ENCODE measurements at regions not wholly inside any gene's neighbourhood (a gene's known extent, or its start where the extent isn't known, plus 50 kb on each side); places are given as distances from the start of the nearest gene placed in this dataset.

DNA sequence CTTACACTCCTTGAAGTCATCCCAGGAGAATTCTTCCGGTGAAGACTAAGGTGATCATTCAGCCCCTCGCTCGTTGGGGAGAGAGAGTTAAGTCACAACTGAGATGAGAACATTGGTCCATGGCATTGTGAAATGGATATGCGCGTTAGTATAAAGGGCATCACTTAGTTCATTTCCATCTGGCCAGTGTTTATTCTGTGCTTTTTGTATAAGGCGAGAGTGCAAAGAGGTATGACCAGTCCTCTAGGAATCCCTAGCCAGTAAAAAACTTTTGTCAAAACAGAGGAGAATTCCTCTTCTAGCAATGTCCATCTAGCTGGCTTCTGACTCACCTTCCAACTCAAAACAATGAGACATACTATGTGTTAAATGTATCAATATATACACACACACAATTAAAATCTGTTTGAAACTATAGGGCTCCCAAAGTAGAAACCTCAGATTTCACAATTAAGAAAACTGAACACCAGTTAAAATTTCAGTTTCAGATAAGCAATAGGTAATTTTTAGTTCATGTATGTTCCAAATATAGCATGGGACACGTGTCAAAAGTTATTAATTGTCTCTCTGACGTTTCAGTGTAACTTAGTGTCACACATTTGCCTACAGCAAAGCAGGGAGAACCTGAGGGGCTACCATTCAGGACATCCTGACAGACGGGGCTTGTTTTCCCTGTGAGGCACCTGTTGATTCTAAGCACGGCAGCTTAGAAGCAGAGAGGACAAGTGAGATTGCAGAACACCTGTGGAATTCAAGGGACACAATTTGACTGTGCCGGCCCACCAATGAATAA lies 158.9 kb downstream of the KLF6 start:
- no peak for DNase-seq (ENCODE audit: low read depth in 2 of 2)

GRCh38 chr10:3624367-3624766 lies 160.6 kb downstream of the KLF6 start:
- DNase-seq (ENCODE audit: low read depth in 2 of 2): no peak

DNA sequence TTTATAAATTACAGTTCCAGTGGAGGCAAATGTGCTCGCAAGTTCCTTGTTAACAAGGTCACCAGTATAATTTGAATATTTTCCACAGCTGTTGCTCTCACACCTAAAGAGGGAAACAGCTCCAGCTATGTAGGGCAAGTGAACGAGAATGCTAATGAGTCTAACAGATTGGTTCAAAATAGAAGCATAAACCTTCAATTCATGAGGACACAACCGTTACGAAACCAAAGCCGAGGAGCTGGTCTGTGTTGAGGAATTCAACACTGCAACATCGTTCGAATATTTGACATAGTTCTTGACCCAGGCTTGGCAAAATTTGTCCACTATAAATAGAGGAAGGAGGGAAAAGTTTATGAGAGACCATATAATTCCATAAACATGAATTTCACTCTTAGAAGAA lies 161.3 kb downstream of the KLF6 start:
- DNase-seq (ENCODE audit: low read depth in 2 of 2): peak; percentile 55 to 60

DNA sequence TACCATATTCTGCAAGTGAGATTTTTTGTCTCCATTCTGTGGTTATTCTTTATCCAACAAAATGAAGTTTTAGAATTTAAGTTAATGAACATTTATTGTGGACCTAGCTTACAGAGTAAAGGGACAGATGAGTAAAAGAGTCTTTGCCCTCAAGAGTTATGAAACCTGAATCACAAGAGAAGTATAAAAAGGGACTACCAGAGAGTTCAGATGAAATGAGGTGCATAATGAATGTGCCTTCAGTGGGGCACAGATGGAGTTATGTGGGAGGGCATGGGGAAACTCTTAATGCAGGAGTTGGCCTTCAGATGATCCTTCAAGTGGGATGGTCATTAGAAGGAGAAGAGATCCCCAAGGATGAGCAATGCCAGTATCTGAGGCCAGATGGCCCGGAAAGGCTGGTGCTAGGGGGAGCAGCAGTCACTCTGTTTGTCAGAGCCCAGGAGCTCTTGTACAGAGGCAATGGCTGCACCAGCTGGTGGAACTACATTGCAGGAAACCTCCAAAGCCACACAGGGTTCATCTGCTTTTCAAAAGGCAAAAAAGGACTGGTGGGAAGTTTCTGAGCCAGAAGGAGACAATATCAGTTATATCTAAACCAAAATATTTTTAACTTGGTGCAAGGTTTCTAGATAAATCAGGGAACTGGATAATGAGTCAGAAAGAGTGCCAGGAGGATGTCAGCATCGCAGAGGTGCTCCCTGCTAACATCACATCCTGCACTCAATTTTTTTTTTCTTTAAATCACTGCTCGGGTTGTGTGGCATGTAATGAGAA lies 162.0 kb downstream of the KLF6 start:
- no peak for DNase-seq (ENCODE audit: low read depth in 2 of 2)

- DNase-seq (ENCODE audit: low read depth in 2 of 2): no peak
Measured at GRCh38 chr10:3622427-3622826, 162.6 kb downstream of the KLF6 start.

DNA sequence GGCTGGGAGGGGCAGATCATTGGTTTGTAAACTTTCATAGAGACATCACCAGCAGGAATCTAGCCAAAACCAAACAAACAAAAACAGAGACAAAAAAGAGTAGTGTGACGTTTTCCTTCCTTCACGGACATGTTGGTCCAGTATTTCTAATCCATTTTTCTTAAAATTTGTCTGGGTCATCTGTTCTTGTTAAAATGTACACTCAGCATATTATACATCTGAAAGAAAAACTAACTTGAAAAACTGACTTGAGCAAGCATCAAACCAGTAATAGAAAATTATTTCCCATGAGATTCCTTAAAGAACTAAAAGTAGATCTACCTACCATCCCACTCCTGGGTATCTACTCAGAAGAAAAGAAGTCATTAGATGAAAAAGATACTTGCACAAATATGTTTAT lies 164.2 kb downstream of the KLF6 start:
- no peak for DNase-seq (ENCODE audit: low read depth in 2 of 2)

GRCh38 chr10:3619241-3619640 lies 165.8 kb downstream of the KLF6 start:
- DNase-seq (ENCODE audit: low read depth in 2 of 2): no peak

DNA sequence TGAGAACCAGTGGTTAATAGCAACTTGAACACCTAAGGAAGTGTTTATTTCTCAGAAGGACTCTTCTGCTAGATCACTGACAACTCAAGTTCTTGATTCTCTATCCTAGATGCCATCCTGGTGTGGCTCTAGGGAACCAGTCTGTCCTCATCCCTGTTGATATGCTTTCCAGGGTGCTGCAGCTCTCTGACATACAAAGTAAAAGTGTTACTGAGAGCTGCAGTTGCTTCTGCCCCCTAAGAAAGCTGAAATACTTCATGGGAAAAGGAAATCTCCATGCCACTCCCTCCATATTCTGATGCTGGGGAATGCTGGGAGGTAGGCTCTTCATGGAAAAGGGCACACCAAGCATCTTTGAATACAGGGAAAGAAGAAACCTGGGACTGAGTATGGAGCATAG lies 168.1 kb downstream of the KLF6 start:
- DNase-seq (ENCODE audit: low read depth in 2 of 2): no peak

DNA sequence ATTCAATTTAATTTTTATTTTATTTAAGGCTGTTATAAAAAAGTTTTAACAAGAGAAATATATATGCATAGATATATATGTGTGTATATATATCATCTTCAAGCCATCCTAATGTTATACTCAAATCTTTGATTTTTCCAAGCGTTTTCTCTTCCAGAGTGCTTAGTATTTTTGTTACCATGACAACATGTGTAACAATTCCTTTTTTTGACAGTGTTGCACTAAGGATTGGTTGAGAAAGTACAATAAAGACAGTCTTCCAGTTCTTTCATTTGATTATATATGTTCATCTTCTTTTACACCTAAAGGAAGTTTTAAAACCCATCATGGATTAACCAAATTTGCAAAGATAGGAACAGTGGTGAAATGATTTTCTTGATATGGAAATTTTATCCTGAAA lies 171.7 kb downstream of the KLF6 start:
- no peak for DNase-seq (ENCODE audit: low read depth in 2 of 2)

- DNase-seq (ENCODE audit: low read depth in 2 of 2): no peak
Measured at GRCh38 chr10:3612183-3613001, 172.6 kb downstream of the KLF6 start.

GRCh38 chr10:3606309-3606708 lies 178.7 kb downstream of the KLF6 start:
- DNase-seq (ENCODE audit: low read depth in 2 of 2): no peak

DNA sequence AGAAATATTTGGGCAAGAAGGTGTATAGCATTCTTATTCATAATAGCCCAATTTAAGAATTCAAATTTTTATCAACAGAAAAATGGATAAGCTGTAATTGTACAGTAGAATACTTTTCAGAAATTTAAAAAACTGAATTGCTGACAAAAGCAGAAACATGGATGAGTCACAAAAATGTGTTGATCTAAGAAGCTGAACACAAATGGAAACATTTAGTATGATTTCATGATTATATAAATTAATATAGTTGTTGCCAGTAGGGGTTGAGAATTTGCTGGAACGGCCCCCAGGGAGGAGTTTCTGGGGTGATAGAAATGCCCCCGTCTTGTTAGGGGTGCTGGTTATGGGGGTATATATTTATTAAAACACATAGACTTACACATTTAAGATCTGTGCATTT lies 179.1 kb downstream of the KLF6 start:
- no peak for DNase-seq (ENCODE audit: low read depth in 2 of 2)

DNA sequence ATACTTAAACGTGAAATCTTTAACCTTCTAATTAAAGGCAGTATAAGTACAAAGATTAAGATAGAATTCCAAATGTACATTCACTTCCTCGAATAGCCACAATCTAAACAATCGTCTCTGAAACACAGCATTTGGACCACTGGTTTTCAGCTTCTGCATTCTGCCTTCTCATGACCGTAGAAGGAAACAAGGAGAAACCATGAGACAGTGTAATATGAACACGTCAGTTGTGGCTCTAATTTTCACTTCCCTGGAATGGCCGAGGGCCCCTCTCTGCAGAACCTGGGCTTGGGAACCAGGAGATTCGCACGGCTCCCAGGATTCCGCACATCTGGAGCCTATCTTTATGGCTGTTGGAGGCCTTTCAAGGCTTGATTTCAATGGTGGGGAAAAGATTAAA lies 189.3 kb downstream of the KLF6 start:
- no peak for DNase-seq (ENCODE audit: low read depth in 2 of 2)

GRCh38 chr10:3593611-3594010 lies 191.4 kb downstream of the KLF6 start:
- DNase-seq (ENCODE audit: low read depth in 2 of 2): no peak

GRCh38 chr10:3592424-3592823 lies 192.6 kb downstream of the KLF6 start:
- DNase-seq (ENCODE audit: low read depth in 2 of 2): no peak

GRCh38 chr10:3588816-3589215 lies 196.2 kb downstream of the KLF6 start:
- no peak for DNase-seq (ENCODE audit: low read depth in 2 of 2)

DNA sequence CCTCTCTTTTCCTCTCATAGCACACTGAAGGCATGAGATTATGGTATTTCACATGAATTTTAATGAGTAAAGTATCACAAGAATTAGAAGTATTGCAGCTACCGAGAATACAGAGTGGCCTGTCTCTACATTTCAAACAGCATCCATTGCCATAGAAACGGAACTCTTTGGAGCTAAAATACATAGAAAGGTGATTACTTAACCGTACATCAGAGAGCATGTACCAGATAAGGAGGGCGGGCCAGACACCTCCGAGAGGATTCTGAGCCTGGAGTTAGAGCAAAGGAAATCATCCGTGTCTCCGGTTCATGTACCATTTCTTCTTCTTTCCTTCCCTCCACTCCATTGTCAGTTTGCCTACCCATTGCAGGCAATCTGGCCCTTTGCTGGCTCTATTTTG lies 196.7 kb downstream of the KLF6 start:
- DNase-seq (ENCODE audit: low read depth in 2 of 2): no peak

DNA sequence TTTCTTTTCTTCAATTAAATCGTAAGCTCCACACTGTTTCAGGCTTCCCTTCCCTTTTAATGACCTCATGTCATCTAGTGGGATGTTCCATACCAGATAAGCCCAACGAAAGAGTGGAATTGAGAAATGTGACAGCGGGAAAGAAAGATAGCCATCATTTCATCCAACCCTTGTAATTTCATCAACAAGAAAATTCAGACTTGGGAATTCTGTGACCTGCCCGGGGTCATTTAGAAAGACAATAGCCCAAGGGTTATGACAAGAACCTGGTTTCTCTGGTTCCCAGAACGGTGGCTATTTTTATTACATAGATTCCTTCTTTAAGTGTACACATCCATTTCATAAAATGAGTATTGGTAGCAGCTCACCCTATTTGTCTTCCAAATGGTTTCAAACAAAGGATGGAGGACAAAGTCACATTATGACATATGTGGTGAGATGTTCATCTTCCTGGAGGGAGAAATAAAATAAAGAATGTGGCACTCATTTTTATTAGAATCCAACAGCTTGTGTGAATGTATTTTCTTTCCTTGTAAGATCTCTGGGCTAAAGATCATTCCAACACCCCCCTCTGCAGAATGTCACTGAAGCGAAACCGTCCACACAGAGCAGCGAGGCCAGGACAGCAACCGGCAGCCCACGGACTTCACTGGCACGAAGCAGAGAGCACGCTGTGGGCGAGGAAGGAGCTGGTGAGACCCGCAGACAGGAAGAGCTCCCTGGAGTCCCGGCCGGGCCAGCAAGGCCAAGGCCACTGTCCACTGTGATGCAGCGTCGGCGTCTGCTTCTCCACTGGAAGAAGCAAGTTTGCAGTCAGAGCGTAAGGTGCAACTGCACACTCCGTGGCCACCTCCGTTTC lies 199.9 kb downstream of the KLF6 start:
- no peak for DNase-seq (ENCODE audit: low read depth in 2 of 2)

- DNase-seq (ENCODE audit: low read depth in 2 of 2): no peak
Measured at GRCh38 chr10:3580565-3580964, 204.4 kb downstream of the KLF6 start.

DNA sequence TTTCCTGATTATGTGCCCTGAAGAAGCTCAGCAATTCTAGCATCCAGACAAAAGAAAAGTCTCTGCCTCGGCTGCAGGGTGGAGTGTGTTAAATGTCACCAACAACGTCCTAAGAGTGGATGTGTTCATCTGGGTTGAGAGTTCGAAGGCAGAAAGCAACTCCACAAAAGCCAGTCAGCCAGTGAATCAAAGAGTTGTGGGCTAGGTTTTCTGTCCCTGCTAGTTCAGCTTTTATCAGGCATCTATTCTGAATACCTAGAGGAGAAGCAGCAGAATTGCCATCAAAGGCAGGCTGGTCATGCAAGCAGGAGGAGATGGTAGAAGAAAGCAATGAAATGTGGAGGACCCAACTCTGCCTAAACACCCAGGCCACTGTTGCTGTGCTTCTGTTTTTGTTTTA lies 205.2 kb downstream of the KLF6 start:
- DNase-seq (ENCODE audit: low read depth in 2 of 2): no peak

- DNase-seq (ENCODE audit: low read depth in 2 of 2): no peak
Measured at GRCh38 chr10:3578682-3579081, 206.3 kb downstream of the KLF6 start.

DNA sequence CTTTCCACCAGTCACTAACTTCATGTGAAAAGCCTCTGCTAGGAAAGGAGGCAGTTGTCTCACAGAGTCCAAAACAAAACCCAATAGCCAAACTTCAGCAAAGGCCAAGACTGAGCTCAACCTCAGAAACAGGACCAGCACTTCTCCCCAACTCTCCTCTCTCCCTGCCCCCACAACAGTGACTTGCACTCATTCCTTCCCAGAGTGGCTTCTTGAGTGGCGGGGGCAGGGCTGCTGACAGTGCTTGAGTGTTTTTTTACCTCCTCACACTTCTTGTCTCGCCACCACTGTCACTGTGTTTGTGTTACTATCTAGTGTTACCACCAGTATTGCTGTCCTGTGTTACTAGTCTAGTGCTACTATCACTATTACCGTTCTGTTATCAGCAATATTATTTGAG lies 206.8 kb downstream of the KLF6 start:
- no peak for DNase-seq (ENCODE audit: low read depth in 2 of 2)

Measured in fibroblast of skin of left biceps (primary cell).